ENCODE measurements at regions not wholly inside any gene's neighbourhood (a gene's known extent, or its start where the extent isn't known, plus 50 kb on each side); places are given as distances from the start of the nearest gene placed in this dataset.

- TF ChIP-seq EZH2 (IDR thresholded peaks at IDR 0.05) (no peak), POLR2AphosphoS5 (IDR thresholded peaks at IDR 0.05; ENCODE audit: borderline replicate concordance, low read depth, low read length) (no peak)
Observed at GRCh38 chr13:61857198-61857597, 441.5 kb upstream of the PCDH20 start.
